AG09319 (cell line): ENCODE measurements at regions not wholly inside any gene's neighbourhood (a gene's known extent, or its start where the extent isn't known, plus 50 kb on each side); places are given as distances from the start of the nearest gene placed in this dataset.
A peak's percentile ranks its signal among the peaks of the same experiment; 100 is the strongest.

Experiments used
- DNase-seq: peaks from one replicate; pipeline ENCODE4 v3.0.0-alpha.2; 2010; ENCODE audit warnings: low read depth; ENCODE audit errors: extremely low read depth
- TF ChIP-seq, protein P1 (sequence below): IDR thresholded peaks from 2 replicates; pipeline ENCODE4 v1.5.1; 2011; ENCODE audit warnings: low read depth, mild to moderate bottlenecking, inconsistent platforms, low read length, moderate library complexity

DNA sequence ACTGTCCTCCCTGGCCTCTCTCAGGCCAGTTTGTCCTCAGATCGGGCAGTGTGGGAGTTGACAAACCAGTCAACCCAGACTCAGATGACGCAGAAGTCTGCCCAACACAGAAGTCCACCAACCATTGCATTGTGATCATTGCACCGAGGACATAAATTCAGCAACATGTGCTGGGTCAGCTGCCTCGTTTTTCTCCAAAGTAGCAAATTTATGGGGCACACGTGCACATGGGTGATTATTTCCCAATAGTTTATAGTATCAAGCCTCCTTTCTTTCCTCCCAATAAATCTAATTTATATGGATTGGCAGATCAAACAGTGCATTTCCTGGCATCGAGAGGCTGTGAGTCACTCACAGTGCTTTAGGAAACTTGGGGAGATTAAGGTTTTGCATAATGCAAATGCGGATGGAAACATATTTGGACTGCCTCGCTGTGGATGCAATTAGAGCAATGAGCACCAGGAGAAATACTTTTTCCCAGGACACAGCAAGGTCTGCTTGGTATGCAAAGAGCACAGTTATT lies 413.7 kb upstream of the SULF2 start:
- TF ChIP-seq, protein P1, sequence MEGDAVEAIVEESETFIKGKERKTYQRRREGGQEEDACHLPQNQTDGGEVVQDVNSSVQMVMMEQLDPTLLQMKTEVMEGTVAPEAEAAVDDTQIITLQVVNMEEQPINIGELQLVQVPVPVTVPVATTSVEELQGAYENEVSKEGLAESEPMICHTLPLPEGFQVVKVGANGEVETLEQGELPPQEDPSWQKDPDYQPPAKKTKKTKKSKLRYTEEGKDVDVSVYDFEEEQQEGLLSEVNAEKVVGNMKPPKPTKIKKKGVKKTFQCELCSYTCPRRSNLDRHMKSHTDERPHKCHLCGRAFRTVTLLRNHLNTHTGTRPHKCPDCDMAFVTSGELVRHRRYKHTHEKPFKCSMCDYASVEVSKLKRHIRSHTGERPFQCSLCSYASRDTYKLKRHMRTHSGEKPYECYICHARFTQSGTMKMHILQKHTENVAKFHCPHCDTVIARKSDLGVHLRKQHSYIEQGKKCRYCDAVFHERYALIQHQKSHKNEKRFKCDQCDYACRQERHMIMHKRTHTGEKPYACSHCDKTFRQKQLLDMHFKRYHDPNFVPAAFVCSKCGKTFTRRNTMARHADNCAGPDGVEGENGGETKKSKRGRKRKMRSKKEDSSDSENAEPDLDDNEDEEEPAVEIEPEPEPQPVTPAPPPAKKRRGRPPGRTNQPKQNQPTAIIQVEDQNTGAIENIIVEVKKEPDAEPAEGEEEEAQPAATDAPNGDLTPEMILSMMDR = no peak
- DNase-seq = peak; percentile 3

DNA sequence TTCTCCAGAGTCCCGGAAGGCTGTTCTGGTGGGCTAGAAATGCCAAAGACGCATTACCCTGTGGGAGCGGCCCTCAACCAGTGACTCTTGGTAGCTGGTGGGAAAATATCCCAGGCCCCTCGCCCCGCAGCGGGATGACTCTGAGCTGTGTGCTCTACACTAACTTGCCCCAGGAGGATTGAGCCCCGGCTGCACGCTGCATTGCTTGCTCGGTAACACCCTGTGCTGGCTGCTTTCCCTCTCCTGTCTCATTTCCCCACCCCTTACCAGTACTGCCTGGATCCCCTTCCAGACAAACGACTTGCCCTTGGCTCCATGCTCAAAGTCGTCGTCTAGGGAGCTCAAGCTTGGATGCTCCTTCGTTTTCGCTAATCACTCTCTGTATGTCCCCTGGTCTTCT lies 411.8 kb upstream of the SULF2 start:
- DNase-seq = no peak
- TF ChIP-seq, protein P1 = no peak

DNA sequence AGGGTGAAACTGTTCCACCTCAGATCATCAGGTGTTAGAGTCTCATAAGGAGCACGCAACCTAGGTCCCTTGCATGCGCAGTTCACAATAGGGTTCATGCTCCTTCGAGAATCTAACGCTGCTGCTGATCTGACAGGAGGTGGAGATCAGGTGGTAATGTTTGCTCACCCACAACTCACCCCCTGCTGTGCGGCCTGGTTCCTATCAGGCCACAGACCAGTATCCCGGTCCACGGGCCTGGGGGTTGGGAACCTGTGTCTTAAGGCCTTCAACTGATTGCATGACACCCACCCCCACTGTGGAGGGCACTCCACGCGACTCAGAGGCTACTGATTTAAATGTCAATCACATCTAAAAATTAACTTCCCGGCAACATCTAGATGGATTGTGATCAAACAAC lies 411.2 kb upstream of the SULF2 start:
- no peak for DNase-seq
- TF ChIP-seq, protein P1 = no peak

DNA sequence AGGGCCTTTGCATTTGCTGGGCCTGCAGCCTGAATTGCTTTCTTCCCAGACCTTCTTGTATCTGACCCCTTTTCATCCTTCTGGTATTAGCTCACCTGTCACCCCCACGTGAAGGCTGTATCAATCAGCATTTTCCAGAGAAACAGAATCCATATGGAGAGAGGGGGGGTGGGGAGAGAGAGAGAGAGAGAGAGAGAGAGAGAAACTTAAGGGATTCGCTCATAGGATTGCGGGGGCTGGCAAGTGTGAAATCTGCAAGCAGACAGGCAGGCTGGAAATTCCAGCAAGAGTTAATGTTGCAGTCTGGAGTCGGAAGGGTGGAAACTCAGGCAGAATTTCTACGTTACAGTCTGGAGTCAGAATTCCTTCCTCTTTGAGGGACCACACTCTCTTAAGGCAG lies 410.7 kb upstream of the SULF2 start:
- TF ChIP-seq, protein P1 = no peak
- DNase-seq = no peak

DNA sequence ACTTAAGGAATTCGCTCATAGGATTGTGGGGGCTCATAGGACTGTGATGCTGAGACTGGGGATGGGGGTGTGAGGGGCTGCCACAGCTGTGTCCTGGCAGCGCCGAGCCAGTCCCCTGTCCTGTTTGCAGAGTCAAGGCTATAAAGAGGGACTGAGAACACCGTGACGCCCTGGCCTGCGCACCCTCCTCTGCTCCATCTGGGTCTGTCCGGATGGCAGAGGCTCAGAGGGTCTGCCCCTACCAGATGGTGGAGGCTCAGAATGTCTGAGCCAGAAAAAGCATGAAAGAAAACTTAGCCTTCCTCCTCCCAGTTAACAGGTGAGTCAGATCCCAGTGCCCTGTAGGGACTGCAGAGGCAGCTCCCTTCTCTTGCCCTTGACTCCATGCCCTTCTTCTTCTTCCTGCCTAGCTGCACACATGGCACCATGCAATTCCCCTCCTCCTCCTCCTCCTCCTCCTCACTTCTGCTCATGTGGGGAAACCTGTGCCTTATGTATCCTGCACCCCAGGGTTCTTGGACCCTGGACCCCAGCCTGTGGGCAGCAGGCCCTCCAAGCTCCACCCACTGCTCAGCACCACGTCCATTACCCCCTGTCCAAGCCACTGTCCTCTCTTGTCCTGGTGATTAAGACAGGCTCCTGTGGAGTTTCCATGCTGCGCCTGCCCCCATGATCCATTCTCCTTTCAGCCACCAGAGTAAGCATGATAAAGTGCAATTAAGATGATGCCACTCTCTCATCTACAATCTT lies 410.0 kb upstream of the SULF2 start:
- DNase-seq = no peak
- TF ChIP-seq, protein P1 = no peak

DNA sequence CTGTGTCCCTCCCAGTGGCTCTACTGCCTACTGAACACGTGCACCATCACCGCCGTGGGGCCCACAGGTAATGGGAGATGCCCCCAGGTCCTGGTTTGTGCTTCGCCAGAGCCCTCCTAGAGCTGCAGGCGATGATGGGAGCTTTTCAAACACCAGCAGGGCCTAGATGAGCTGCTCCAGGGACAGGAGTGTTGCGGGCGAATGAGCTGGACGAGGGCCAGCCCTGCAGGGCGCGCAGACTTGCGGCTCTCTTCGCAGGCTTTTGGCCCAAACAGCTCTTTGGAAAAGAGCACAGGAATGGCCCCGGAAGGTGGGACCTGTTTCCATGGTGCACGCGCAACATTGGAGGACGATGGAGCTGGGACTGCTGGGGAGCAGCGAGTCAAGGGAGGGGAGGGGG lies 409.3 kb upstream of the SULF2 start:
- TF ChIP-seq, protein P1 = no peak
- no peak for DNase-seq

DNA sequence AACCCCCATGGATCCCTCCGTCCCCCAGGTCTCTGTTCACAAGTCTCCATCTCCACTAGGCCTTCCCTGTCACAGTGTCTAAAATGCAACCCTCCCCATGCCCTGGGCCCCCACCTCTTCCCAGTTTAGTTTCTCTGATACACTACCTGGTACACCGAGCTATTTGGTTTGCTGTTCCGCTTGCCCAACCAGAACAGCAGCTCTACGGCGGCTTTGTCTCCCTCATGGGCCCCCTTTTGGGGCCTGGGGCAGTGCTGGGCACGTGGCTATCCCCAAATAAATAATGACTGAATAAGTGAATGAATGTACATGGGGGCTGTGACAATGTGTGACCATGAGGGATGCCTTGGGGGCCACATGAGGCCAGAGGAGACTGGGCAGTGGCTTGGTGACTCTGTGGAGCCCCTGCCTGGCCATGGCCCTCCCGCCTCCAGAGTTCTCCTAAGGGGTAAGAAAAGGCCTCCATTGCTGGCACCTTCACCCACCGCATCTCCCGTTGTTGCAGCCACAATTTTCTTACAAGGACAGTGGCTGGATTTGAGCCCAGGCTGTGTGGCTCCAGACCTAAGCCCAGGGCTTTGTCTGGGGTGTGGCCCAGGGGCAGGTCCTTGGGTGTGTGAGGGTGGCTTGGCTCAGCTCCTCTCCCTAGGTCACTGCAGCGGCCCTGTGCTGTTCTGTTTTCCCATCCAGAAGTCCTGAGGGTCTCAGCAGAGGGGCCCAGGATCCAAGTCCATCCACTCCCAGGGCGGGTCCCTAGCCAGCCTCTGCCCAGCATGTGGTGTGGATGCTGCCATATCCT lies 408.5 kb upstream of the SULF2 start:
- TF ChIP-seq, protein P1 = no peak
- no peak for DNase-seq
